Osteoblast (primary cell): ENCODE measurements at regions not wholly inside any gene's neighbourhood (a gene's known extent, or its start where the extent isn't known, plus 50 kb on each side); places are given as distances from the start of the nearest gene placed in this dataset.

Source experiments
- DNase-seq: peaks from one replicate; pipeline ENCODE4 v3.0.0; 2011; ENCODE audit warnings: low spot score, mixed read lengths; ENCODE audit not compliant: insufficient read length; ENCODE audit errors: missing footprints
- H2AFZ ChIP-seq: 2 replicates; pipeline ENCODE4 v1.6.0; 2011; ENCODE audit warnings: mild to moderate bottlenecking, low read length
- H3K27ac ChIP-seq: 2 replicates; pipeline ENCODE4 v1.5.1; 2011; ENCODE audit warnings: mild to moderate bottlenecking, low read depth, low read length, moderate library complexity
- H3K27me3 ChIP-seq: 2 replicates; pipeline ENCODE4 v1.6.0; 2012; ENCODE audit warnings: mild to moderate bottlenecking, control low read depth, inconsistent platforms, low read length, moderate library complexity; ENCODE audit not compliant: insufficient read depth
- H3K36me3 ChIP-seq: 2 replicates; pipeline ENCODE4 v1.5.1; 2011; ENCODE audit warnings: mild to moderate bottlenecking, low read length, control low read depth, moderate library complexity; ENCODE audit not compliant: insufficient read depth
- H3K4me1 ChIP-seq: 2 replicates; pipeline ENCODE4 v1.5.1; 2011; ENCODE audit warnings: mild to moderate bottlenecking, low read length, control low read depth, moderate library complexity; ENCODE audit not compliant: insufficient read depth
- H3K4me2 ChIP-seq: 2 replicates; pipeline ENCODE4 v1.6.0; 2011; ENCODE audit warnings: mild to moderate bottlenecking, low read length; ENCODE audit not compliant: insufficient read depth
- H3K4me3 ChIP-seq: fragments of 200-600 bp; sonication (generic); 3 replicates; pipeline ENCODE4 v1.5.1; 2012; ENCODE audit warnings: mild to moderate bottlenecking, low read length, inconsistent platforms; ENCODE audit not compliant: insufficient read depth
- H3K79me2 ChIP-seq: 2 replicates; pipeline ENCODE4 v1.6.0; 2012; ENCODE audit warnings: mild to moderate bottlenecking, low read length, control low read depth, inconsistent platforms; ENCODE audit not compliant: insufficient read depth
- H3K9me3 ChIP-seq: 2 replicates; pipeline ENCODE4 v1.5.1; 2011; ENCODE audit warnings: low read depth, low read length, control low read depth
- H4K20me1 ChIP-seq: 2 replicates; pipeline ENCODE4 v1.6.0; 2012; ENCODE audit warnings: mild to moderate bottlenecking, low read length, control low read depth; ENCODE audit not compliant: insufficient read depth
- TF ChIP-seq, protein P1 (sequence below): IDR thresholded peaks from 2 replicates; pipeline ENCODE4 v1.5.1; 2011; ENCODE audit warnings: mild to moderate bottlenecking, low read depth, low read length, moderate library complexity; ENCODE audit errors: extremely low read depth

DNA sequence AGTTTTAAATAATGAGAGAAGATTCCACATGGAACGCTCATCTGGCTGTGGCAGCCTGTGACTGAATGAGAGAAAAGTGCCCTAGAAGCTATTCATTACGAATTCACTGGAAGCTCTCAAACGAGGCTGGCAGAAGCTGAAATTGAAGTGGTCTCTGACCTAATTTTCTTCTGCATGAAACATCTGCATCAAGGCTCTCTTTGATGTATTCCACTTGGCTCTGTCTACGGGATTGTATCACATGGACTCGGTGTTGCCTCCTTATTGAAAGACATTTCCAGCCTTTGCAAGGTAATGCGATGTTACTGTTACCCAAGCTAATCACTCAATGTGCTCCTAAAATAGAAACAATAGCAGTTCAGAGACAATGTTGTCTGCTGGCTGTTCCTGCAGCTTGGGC, 246.9 kb upstream of the ZNF462 start:
- H3K27ac ChIP-seq: no peak overlapping the region
- no peaks in the 10 kb centered on the region for H4K20me1 ChIP-seq
- no peaks in the 10 kb centered on the region for H3K27me3 ChIP-seq
- H3K36me3 ChIP-seq: no peaks in the 10 kb centered on the region
- no peaks in the 10 kb centered on the region for H3K79me2 ChIP-seq
- TF ChIP-seq, protein P1, sequence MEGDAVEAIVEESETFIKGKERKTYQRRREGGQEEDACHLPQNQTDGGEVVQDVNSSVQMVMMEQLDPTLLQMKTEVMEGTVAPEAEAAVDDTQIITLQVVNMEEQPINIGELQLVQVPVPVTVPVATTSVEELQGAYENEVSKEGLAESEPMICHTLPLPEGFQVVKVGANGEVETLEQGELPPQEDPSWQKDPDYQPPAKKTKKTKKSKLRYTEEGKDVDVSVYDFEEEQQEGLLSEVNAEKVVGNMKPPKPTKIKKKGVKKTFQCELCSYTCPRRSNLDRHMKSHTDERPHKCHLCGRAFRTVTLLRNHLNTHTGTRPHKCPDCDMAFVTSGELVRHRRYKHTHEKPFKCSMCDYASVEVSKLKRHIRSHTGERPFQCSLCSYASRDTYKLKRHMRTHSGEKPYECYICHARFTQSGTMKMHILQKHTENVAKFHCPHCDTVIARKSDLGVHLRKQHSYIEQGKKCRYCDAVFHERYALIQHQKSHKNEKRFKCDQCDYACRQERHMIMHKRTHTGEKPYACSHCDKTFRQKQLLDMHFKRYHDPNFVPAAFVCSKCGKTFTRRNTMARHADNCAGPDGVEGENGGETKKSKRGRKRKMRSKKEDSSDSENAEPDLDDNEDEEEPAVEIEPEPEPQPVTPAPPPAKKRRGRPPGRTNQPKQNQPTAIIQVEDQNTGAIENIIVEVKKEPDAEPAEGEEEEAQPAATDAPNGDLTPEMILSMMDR: no peak
- DNase-seq: no peak
- no peaks in the 10 kb centered on the region for H3K9me3 ChIP-seq
- H3K4me3 ChIP-seq: no peak overlapping the region
- H3K4me1 ChIP-seq: no peaks in the 10 kb centered on the region
- H3K4me2 ChIP-seq: no peak overlapping the region
- H2AFZ ChIP-seq: no peak overlapping the region

DNA sequence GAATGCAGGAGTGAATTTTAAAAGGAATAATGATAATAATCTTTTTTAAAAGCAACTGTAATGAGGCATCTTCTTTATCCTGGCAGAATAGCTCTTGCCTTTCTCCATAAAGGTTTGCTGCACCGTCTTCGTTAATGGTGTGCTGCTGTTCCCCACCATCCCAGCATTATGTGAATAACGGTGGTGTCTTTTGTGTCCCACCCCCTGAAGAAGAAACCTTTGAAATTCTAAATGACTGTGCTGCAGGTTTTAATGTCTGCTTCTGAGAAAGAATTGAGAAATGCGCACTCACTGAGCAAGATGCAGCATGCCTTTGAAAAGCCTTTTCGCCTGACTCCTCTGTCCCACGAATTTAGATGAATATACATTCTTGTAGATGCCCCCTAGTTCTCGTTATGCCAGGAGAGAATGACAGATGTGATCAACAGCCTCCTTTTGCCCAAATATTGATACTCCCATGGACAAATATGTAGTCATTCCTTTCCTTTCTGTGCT, 246.1 kb upstream of the ZNF462 start:
- no peaks in the 10 kb centered on the region for H3K9me3 ChIP-seq
- TF ChIP-seq, protein P1: no peak
- H3K79me2 ChIP-seq: no peaks in the 10 kb centered on the region
- no peaks in the 10 kb centered on the region for H3K4me1 ChIP-seq
- no peak for DNase-seq
- no peak overlapping the region for H3K4me3 ChIP-seq
- H3K27me3 ChIP-seq: no peaks in the 10 kb centered on the region
- no peaks in the 10 kb centered on the region for H4K20me1 ChIP-seq
- H2AFZ ChIP-seq: no peak overlapping the region
- no peak overlapping the region for H3K27ac ChIP-seq
- H3K36me3 ChIP-seq: no peaks in the 10 kb centered on the region
- H3K4me2 ChIP-seq: no peak overlapping the region

DNA sequence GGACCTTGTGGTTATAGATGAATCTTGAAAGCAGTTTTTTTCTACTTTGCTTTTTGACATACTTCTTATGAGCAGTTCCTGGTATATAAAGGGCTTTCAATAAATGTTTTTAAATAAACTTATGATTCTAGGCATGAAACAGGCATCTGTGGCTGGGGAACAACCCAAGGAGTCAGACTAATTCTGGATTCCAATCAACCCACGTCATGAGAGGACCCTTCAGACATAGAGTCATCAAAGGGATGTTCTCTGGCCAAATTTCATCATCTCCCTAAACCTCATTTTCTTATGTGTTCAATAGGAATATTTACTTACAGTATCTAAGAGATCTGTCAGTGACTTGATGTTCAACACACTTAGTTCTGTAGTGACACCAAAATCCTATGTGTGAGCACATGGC, 243.8 kb upstream of the ZNF462 start:
- Histone ChIP-seq H3K79me2 (no peaks in the 10 kb centered on the region), H3K4me2 (no peak overlapping the region), H4K20me1 (no peaks in the 10 kb centered on the region), H3K27me3 (no peaks in the 10 kb centered on the region), H3K4me3 (no peak overlapping the region), H3K36me3 (no peaks in the 10 kb centered on the region), H3K9me3 (no peaks in the 10 kb centered on the region), H3K4me1 (no peaks in the 10 kb centered on the region), H3K27ac (no peak overlapping the region), H2AFZ (no peak overlapping the region)
- no peak for DNase-seq
- TF ChIP-seq, protein P1: no peak

DNA sequence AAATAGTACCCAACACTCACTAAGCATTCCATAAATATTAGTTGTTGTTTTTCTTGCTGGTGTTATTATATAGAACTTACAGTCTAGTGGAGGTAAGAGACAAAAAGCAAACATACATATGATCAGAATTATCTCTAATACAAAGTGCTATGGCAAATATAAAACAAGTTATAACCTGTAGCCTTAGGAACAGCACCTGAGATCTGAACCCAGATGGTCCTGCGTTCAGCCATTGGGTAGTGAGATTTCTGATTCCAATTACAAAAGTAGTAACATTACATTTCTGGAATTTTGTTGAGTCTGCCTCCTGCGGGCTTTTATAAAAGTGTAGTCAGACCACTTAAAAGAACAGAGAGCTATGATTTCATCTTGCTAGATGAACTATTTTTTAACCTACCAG, 242.9 kb upstream of the ZNF462 start:
- H3K4me1 ChIP-seq: no peaks in the 10 kb centered on the region
- DNase-seq: no peak
- no peaks in the 10 kb centered on the region for H3K79me2 ChIP-seq
- no peaks in the 10 kb centered on the region for H3K36me3 ChIP-seq
- no peaks in the 10 kb centered on the region for H3K27me3 ChIP-seq
- no peak overlapping the region for H2AFZ ChIP-seq
- no peak overlapping the region for H3K4me3 ChIP-seq
- H4K20me1 ChIP-seq: no peaks in the 10 kb centered on the region
- TF ChIP-seq, protein P1: no peak
- H3K9me3 ChIP-seq: no peaks in the 10 kb centered on the region
- H3K27ac ChIP-seq: no peak overlapping the region
- H3K4me2 ChIP-seq: no peak overlapping the region
